DMS153 (cell line): ENCODE measurements at regions not wholly inside any gene's neighbourhood (a gene's known extent, or its start where the extent isn't known, plus 50 kb on each side); places are given as distances from the start of the nearest gene placed in this dataset.
"Not testable (repeated sequence)": the region's sequence is repeated elsewhere in the genome, so short reads cannot be mapped to it uniquely, and the experiment has no call there.

ENCODE experiments used
- DNase-seq: peaks from one replicate; lab custom pipeline; 2025; lab: John Stamatoyannopoulos, UW

DNA sequence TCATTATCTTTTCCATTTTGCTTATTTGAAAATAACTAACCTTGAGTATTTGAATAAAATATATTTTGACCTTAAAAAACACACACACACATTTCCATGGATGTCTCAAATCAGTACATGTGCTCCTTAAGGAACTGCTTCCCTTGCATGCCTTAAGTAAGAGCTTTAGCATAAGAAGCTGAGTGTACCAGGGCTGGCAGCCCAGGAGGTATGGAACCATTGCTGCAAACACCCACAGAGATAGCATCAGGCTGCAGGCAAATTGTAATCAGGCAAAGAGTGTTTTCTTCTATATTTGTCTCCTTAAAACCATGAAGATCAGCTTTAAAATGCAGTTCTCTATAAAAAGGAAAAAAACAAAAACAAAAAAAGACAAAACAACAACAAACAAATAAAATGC, 160.6 kb downstream of the PLK2 start:
- no peak for DNase-seq

DNA sequence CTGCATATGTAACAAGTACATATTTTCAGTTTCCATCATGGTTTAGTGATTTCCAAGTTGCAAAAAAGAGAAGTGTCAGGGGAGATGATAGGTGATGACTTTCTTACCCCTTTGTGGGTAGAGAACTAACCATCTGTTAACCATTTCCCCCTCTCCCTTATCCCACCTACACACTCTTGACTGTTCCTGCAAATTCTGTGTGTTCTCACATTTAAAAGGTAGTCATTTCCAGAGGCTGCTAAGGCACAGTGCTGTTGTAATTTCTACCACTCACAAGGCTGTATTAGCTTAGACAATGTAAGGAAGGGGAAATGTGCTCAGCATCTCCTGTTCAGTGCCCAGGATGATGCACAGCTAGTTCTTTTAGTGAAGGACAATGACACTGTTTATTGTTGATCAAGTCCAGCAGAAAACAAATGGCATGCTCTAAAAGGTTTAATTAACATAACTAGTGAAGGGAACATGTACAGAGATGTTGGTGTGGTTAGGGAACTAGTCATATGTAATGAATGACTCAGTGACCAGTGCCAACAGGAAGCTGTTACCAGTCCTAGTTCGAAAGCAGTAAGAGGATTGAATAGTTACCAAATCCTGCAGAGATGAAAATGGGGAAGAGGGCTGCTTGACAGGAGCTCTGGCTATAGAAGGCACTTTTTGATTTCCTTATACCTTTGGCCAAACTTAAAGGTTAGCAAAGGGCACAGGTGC, 165.1 kb downstream of the PLK2 start:
- no peak for DNase-seq

DNA sequence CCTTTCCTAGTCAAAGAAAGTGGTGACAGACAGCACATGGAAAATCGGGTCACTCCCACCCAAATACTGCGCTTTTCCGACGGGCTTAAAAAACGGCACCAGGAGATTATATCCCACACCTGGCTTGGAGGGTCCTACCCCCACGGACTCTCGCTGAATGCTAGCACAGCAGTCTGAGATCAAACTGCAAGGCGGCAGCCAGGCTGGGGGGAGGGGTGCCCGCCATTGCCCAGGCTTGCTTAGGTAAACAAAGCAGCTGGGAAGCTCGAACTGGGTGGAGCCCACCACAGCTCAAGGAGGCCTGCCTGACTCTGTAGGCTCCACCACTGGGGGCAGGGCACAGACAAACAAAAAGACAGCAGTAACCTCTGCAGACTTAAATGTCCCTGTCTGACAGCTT, 171.6 kb downstream of the PLK2 start:
- not testable (repeated sequence) for DNase-seq

DNA sequence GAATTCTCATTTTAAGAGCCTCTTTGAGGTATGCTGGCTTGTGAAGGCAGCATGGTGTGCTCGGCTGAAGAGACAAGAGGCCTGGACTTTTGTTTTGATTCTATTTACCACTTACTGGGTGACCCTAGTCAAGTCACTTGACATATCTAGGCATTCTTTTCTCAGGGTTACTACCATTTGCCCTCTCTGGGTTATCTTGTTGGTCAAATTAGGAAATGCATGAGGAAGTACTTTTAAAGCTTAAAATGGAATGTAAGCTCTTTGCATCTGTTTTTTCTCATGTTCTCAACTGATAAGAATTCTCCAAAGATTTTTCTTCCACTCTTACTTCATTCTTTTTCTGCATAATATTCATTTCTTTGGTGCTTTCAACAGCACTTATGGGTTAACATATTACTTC, 173.1 kb downstream of the PLK2 start:
- DNase-seq, result no peak

DNA sequence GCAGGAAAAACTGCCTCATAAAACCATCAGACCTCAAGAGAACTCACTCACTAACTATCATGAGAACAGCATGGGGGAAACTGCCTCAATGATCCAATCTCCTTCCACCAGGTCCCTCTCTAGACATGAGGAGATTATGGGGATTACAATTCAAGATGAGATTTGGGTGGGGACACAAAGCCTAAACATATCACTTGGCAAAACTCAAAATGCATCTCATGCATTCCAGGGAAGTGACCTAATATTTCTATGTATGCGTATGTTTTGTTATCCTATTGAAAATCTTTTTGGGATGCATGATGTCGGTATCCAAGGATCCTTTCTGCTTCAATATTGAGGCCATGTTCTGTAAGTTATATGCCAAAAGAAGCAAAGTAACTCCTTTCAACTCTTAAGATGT, 174.0 kb downstream of the PLK2 start:
- no peak for DNase-seq

DNA sequence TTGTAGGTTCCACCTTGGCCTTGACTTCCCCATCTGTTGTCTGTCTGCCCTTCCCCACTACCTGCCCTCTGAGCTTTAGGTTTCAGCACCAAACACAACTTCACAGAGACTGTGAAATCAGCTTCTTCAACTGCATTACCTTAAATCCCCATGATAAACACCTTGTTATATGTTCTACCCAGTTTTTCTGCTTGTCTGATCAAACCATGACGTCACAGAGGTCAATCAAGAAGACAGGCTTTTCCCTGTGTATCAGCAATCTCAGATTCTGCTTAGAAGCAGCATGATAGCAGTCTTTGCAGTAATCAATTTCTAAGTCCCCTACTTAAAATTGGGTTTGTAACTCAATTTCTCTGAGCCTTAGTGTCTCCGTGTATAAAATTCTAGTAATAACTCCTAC, 175.0 kb downstream of the PLK2 start:
- DNase-seq, result no peak

DNA sequence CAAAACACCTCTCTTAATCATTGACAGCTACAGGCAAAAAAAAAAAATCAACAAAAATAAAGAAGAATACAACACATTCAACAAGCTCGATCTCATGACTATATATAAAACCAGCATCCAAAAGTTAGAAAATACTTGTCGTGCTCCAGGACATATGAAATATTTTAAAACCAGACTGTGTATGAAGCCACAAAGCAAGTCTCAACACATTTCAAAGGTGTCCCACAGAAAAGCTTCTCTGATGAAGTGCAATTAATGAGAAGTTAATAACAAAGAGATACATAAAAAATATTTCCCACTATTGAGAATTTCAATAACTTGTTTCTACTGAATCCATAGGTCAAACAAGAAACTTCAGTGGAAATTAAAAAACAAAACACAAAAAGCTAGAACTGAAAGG, 178.7 kb downstream of the PLK2 start:
- no peak for DNase-seq

DNA sequence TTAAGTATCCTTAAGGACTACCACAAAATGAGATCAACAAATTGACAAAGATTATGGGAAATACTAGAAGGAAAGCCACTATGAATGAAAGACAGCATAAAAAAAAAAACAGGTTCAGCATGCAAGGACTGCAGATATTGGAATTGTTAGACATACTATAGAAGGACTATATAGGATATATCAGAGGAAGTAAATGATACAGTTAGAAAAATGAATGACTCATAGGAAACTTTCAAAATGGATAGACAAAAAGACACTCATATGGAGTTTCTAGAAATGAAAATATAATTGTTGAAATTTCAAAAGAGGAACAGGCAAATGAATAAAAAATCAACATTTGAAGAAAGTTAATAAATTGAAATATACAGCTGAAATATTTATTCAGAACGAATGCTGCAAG, 180.6 kb downstream of the PLK2 start:
- DNase-seq, result no peak

DNA sequence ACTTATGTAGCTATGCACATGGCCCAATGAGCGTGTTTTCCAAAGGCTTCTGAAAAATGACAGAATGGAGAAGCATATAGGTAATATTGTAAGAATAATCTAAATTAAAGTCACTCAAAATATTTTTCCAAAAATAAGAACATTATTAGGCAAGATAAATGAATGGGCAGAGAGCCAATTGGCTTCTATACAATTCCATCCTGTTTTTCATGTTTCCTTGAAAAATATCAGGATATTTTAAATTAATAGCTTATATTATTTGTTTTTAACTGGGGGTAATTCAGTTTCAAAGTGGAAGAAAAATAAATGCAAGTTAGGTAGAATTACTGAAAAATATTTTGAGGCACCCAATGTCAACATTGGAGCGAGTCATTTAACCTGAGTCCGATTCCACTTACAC, 183.5 kb downstream of the PLK2 start:
- no peak for DNase-seq

DNA sequence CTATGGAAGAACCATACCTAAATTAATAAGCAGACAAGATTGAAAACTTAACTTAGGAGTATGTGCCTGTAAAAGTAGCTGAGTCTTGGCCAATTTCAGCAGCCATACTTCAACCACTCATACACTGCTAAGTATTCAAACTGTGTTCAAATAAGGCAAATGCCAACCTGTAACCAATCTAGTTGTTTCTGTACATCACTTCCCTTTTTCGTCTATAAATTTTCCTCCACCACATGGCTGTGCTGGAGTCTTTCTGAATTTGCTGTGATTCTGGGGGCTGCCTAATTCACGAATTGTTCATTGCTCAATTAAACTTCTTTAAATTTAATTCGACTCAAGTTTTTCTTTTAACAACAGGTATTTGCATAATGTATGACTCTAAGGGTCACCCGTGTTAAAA, 184.4 kb downstream of the PLK2 start:
- no peak for DNase-seq

DNA sequence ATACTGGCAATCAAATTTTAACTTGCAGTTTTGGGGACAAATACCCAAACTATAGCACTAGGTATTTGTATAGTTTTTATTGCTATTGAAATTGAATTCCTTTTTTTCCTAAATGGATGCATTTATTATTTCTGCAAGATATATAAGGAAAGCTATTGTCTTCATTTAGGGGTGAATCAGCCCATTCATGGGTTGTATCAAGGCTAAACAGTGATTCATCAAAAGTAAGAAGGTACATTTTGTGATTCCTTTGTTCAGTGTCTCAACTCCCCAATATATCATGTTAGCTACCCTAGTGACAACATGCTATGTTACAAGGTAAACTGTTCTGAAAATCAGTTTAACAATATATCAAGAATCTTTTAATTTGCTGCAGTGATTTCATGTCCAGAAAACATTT, 185.7 kb downstream of the PLK2 start:
- DNase-seq, result no peak

DNA sequence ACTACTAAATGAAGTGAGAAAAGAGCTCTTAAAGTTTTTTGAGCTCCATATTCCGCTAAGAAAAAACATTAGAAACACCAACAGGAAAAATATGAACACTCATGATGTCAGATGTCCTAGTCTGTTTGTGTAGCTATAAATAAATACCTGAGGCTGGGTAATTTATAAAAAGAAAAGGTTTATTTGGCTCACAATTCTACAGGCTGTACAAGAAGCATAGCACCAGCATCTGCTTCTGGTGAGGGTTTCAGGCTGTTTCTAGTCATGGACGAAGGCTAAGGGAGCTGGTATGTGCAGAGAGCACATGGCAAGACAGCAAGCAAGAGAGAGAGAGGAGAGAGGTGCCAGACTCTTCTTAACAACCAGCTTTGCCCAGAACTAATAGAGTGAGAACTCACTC, 186.2 kb downstream of the PLK2 start:
- DNase-seq, result no peak

DNA sequence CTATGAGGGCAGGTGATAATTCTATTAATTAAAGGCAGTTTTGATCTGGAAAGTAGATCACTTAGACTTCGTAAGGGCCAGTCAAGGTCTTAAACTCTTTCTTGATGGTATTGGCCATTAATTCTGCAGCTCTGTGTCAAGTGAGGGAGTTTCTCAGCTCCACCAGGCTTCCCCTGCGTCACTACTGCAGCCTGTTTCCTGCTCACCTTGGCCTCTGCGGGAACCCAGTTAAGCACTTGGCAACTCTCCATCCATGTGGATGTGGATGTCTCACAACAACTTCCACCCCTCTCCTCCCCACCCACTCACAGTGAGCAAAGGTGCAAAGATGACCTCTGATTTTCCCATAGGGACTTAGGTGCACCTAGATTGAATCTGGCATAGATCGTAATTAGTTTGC, 191.6 kb downstream of the PLK2 start:
- no peak for DNase-seq

DNA sequence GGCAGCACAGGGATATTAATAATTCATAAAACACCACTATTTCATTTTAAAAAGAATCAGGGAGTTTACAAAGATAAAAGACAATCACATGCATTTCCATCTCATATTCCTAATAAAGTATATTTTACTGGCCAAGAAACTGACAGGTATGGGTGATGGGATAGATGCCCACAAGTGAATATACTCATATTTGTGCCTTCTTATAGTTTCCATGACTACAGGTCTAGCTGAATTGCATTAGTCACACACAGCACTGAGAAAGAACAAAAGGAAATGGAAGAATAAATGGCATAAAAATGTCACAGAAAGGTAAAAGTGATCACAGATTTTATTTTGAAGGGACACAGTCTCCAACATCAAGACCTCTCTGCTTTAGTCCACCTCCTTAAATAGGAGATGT, 193.5 kb downstream of the PLK2 start:
- no peak for DNase-seq

DNA sequence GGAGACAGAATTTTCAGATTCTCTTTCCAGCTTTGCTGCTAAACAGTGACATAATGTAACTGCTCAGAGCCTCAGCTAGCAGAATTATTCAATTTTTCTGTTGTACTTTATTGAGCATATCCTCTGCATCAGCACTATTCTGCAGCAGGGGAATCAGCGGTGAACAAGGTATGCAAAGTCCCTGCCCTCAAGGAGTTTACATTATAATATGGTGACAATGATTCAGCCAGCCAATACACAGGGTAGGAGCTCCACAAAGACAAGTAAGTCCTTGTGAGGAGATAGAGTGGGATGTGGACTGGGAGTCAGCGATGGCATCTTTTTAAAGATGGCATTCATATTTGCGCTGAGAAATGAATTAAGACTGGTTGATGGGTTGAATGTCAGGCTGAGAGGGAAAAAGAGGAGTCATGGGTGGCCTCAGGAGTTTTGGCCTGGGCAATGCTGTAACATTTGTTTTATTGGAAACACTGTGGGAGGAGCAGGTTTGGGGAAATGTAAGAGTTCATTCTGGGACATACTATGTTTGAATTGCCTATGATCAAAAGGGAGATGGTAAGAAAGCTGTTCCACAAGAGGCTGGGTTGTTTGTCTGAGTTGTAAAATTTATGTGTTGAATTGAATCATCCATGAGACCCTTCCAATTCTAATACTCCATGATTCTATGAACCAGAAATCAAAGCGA, 194.5 kb downstream of the PLK2 start:
- no peak for DNase-seq

DNA sequence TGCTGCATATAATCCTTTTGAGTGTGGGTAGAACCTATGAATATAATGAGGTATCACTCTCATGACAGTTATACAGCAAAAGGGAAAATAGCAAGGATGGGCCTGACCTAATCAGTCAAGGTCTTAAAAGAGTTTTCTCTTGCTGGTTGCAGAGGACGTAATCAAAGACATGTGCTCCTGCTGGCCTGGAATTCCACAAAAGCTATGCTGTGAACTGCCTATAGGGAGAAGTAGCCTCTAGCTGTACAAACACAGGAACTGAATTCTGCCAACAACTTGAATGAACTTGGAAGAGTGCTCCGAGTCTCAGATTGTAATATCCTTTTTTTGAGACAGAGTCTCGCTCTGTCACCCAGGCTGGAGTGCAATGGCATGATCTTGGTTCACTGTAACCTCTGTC, 195.6 kb downstream of the PLK2 start:
- no peak for DNase-seq

DNA sequence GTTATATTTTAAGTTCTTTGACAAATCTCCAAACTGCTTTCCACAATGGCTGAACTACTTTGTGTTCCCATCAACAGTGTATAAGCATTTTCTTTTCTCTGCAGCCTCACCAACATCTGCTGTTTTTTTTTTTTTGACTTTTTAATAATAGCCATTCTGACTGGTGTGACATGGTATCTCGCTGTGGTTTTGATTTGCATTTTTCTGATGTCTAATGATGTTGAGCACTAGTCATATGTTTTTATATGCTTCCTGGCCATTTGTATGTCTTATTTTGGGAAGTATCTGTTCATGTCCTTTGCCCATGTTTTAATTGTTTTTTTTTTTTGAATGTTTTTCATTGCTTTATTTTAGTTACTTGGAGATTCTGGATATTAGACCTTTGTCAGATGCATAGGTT, 196.6 kb downstream of the PLK2 start:
- no peak for DNase-seq

DNA sequence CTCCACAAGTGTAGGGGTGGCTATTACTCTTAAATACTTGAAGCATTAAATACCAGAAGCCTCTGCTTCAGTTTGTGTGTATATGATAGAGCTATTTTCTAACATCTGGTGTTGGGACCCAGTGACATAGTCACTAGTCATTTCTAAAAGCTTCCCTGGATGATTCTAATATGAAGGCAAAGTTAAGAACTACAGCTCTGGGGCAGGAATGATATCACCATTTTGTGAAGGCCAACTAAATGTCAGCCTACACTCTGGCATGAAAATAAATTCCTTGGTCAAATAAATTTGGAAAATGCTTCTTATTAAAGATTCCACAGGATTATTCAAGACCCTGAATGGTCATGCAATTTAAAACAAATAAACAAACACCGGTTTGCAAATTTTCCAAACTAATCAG, 197.7 kb downstream of the PLK2 start:
- DNase-seq, result no peak

DNA sequence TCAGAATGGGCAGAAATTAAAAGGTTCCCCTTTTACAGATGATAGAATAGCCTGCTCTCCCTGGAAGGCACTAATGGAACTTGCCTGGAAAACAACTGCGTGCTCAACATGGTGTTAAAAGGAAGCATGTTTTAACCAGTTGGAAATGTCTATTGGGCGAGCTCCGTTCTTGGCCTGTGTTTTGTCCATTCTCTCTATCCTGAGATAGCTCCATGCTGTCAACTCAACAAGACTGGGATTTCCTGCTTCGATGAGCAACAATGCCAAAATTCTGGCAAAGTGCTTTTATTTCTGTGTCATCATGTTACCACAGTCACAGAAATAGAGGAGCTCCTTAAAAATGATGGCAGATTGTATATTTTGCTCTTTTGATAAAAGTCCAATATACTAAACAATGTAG, 198.3 kb downstream of the PLK2 start:
- no peak for DNase-seq

DNA sequence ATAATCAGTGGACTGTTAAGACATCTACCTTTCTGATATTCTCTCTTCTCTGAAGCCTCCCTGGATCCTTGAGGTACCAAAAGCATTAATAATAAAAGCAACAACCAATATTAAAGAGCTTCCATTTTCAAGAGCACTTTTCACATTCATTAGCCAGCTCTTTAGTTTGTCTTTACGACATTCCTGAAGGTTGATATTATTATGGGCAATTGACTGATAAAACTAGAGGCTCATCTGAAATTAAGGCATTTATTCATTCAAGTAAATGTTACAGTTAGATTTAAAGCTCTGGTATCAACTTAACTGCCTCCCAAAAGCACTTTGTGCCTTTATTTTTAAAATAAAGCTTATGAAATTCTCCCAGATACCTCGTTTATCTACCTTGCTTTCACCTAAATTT, 199.6 kb downstream of the PLK2 start:
- DNase-seq, result no peak

DNA sequence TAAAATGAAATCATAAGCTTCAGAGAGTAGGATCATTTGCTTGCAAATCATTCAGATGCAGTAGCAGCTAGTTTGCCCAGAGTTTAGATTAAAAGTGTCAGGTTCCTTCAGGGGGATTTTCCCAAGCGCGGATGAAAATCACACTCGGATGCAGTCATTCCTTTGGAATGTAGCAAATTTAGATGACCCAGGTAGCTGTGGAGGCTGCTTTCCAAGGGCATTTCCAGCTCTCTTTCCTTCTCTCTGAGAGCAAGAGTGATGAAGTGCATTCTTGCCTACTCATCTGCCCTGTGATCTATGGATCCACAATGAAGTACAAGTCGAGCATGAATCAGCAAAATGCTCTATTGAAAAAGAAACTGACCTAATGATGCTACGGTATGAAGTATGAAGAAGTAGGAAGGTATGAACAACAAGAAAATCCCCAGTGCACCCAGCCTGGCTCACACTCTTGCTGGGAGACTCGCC, 200.2 kb downstream of the PLK2 start:
- no peak for DNase-seq

DNA sequence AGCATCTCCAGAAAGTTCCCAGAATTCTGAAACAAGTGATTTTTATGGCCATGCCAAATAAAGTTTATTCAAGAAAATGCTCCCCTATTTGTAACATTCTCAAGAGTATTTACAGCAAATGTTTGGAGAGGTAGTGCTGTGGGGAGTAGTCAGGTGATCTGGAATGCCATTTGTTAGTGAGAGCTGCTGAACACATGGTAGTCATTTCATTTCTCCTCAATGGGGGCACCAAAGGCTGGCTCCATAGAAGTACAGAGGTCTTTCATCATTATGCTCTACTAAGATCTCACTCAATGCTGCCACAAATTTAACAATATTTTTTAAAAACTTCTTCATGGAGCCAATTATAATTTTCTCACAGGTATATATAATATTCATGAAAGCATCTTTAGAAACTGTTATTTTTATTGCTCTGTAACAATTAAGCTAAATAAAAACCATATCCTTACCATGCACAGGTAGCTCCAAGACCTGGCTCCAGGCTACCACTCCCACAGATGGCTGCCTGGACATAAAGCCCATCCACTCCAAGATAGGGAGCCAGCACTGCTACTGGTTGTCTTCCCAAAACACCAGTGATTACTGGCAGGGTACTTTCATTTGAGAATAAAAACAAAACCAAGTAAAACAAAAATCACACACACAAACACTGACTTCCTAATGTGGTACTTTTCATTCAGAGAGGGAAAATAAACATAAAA, 200.8 kb downstream of the PLK2 start:
- no peak for DNase-seq

DNA sequence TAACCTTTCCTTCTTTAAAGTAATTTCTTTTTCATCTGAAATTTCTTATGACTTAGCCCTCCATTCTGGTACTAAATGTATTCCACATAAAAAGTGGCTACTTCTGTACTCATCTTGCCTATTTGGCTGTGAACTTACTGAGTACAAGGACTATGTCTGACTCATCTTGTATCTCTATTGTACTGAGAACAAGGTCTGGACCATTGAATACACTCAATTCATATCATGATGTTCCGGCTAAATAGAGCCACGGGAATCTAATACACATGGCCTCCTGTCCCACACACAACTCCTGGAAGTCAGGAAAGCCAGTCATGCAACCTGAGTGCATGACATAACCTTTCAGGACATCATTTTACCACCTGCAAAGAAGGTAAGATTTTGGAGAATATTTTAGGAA, 203.9 kb downstream of the PLK2 start:
- DNase-seq, result no peak
